GM19395 (cell line): ENCODE measurements at regions not wholly inside any gene's neighbourhood (a gene's known extent, or its start where the extent isn't known, plus 50 kb on each side); places are given as distances from the start of the nearest gene placed in this dataset.

Experiments
- ATAC-seq: cut with Tn5 transposase; IDR thresholded peaks from one replicate; pipeline ENCODE4 v1.9.1; 2021; ENCODE audit warnings: mild to moderate bottlenecking, moderate library complexity; ENCODE audit not compliant: unreplicated experiment

DNA sequence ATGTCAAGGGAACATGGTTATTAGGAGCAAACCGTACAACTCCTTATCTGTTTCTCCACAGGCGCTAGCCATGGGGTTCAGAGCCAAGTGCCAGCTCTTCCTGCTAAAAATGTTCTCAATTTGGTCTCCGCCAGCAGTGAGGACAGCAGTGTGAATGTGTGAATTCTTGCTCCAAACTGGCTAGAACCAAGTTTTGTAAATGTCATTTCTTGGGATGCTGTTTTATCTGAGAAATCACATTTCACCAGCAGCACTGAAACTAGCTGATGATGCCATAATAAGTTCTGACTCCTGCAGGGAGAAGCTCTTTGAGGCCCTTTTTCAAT, 140.6 kb upstream of the LGALSL start:
- ATAC-seq: no peak

DNA sequence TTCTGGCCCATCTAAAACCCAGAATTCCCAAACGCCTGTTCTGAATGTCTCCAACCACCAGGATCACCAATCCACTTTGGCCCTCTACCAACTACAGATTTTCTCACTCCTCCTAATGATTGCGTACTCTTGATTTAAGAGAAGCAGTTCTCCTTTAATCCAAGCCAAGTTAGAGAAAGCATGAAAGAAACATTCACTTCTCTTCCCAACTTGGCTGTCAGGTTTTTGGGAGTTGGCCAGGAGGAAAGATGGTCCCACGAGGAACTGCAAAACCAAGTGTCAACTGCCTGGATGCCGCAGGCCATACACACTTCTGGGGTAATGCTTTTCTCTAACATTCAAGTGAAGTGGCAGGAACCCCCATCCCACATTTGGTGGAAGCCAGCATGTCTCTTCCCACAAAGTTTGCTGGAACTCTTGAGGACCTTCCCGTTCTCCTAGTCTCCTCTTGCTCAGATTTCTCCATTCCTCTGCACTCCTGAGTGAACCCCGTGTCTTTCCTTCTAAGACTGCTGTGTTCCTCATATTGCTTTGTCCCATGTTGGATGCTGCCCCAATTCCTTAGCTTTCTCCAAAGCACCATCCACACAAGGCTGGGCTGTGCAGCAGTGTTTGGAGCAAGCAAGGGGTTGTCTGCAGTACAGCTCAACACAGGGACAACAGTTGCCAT, 138.5 kb upstream of the LGALSL start:
- ATAC-seq: no peak

DNA sequence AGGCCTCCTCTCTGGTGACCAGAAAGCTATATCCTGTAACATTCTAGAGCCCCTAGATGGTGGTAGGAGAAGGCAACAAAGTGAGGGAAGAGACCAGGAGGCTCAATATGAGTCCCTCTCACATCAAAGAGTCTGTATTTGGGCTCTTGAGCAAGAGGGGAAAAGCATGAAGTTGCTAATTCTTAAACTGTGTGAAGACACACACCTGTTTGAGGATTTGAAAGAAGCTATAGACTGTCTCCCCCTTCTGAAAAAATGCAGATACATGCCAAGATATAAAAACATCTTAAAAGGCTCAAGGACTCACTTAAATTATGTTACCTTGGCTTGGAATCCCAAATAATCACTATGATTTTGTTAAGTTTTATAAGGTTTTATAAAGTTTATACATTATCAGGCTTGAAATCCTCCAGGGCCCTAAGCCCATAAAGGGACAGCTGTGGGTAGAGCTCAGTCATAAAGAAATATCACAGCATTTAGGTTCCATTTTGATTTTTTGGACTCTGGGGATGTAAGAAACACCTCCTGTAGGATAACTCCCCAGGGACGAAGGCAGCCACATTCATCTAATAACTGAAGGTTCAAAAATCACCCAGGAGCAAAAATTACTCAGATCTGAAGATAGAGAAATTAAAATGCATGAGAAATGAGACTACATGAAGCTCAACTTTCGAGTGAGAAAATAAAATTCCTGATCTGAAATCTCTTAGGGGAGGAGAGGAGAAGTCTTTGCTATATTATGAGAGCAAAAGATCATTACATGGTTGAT, 136.1 kb upstream of the LGALSL start:
- no peak for ATAC-seq

DNA sequence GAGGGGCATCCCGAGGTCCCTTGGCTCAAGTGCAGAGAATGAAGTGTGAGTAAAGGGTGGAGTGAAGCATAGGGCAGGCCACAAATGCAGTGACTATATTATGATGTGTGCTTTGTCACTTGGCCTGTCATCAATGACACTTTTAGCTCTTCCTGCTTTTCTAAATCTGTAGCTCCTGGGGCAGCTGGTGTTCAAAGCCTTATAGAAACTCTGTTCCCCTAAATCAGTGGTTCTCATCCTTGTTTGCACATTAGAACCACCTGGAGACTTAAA, 135.6 kb upstream of the LGALSL start:
- no peak for ATAC-seq

DNA sequence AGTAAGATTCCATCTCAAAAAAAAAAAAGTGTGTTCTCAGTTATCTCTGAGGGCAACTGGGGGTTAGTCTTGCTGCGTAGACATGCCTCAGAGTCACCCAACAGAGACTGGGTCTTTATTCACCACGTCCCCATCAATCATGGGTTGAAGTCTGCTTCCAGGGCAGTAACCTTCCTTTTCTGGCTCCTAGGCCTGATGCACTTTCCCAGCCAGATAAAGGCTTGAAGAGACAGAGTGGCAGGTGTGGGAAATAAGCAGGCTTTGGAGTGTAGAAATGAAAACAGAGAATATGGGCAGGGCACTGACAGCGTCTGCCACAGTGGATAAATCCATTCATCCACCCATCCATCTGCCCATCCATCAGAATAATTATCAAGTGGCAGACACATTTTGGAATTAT, 134.1 kb upstream of the LGALSL start:
- ATAC-seq: no peak

DNA sequence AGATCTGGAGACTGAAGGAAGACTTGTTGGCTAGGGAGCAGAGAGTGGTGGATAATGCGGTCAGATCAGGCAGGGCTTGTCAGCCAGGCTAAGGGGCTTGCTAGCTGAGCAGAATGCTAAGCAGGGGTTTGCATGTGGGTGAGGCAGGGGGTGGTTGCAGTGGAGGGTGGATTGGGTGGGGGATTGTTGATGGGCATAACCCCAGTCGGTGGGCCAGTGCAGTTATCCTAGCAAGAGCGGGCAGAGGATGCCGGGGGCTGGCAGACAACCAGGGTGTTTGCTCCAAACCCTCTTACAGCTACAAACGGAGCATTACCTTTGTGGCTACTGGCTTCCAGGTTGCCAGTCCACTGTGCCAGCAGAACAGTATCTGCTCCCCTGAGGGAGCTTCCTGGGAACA, 131.5 kb upstream of the LGALSL start:
- no peak for ATAC-seq

DNA sequence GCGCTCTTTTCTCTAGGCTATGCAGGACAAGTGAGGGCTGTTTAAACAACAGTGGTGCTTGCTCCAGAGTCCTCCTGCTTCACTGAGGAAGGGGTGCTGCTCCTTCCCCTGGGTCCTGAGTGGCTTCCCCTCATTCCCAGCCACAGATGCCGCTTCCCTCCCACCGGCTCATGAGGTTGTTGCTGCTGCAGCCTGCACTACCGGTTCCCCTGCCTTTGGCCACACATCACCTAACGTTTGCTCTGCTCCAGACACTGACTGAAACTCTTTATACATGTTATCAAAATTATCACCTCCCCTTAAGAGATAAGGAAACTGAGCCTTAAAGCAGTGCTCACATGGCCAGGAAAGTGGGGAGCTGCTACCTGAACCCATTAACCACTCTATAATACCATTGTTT, 130.8 kb upstream of the LGALSL start:
- ATAC-seq: no peak

DNA sequence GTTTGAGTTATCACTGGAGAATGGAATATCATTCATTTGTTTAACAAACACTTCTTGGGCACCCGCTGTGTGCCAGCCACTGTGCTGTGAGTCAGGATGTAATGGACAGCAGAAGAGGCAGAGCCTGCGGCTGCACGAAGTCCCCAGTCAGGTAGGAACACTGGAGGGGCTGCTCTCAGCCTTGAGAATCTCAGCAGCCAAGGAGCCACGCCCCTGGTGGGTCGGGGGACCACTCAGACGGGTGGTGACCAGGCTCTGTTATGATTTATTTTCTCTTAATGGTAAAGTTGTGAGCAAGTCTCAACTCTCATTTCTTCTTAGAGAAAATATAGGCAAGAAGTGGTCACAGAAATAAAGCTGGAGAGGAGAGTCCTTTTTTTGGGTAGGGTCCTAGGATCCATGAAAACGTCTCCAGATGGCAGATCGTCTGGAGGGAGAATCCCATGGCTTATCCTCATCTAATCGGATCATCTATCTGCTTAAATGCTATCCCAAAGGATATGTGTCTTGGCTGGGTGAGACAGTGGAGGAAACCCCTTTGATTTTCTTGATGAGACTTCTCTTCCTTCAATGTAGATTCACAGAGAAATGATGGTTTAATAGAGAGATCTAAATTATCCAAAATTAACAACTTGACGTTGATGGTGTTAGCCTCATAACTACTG, 129.1 kb upstream of the LGALSL start:
- no peak for ATAC-seq

DNA sequence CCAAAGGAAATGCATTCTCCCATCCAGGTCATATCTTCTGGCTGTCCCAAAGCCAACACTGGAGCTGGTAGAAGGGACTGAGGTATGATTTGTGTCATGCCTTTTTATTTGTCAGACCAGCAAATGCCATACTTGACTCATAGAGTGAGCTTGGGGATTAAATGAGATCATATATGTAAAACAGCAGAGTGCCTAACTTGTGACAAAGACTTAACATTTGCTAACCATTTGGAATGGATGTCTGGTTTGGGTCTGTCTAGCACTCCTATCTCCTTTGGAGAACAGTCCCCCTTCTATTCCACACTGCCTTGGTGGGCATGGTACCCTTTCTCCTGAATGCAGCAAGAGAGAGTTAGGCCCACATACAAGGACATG, 128.5 kb upstream of the LGALSL start:
- peak; percentile 5 for ATAC-seq

DNA sequence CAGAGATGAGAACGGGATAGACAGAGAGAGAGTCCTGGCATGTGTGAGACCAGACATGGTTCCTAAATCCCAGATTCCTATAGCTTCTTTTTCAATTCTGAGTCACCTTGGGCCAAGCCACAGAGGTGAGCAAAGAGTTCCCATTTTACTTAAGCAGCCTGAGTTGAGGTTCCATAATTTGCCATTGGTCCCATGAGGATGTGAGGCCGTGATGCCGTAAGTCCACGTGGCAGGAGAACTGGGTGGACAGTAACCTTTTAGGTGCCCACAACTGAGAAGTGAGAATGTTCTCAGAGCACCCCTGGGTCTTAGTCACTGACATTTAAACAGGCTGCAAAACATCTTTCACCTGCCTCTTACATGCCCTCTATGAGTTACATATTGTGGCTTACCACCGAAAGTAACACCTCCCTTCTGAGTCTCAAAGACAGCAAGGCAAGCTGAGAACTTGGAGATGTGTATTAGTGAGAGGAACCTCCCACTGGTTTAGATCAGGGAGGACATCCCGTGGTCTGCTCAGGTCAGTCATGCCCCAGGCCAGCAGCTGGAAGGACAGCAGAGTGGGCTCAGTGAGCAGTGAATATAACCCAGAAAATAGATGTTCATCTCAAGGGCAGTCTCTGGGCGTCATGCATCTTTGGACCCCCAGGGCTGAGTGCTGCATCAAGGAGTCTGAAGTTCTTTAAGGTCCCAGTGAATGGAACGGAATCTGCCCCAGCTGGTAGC, 127.9 kb upstream of the LGALSL start:
- ATAC-seq: peak; percentile 94

DNA sequence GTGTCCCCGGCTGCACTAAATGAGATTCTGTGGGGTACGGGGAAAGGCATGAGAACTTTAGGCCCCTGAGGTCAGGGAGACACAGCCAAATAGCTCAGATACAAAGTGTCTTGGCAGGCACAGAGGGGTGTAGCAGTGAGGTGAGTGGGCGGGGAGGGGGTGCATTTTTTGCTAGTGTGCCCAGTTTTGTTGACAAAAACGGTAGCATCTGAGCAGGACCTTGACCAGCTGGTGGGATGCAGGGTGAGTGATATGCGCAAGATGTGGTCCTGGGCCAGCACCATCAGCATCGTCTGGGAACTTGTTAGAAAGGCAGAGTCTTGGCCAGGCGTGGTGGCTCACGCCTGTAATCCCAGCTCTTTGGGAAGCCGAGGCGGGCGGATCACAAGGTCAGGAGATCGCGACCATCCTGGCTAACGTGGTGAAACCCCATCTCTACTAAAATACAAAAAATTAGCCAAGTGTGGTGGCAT, 127.3 kb upstream of the LGALSL start:
- no peak for ATAC-seq

DNA sequence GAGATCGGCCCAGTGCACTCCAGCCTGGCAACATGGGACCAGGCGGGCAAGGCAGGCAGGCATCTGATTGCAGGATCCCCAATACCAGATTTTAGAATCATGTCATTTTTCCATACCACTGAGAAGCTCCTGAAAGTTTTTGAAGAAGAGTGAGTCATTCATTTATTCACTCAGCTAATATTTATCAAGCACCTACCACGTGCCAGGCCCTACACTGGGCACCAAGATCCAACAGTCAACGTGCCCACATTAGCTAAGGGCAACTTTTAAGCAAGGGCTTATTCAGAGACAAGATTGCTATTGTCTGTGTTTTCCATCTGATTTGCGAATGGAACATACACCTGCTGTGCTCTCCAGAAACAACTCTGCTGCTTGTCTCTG, 126.8 kb upstream of the LGALSL start:
- ATAC-seq: no peak

DNA sequence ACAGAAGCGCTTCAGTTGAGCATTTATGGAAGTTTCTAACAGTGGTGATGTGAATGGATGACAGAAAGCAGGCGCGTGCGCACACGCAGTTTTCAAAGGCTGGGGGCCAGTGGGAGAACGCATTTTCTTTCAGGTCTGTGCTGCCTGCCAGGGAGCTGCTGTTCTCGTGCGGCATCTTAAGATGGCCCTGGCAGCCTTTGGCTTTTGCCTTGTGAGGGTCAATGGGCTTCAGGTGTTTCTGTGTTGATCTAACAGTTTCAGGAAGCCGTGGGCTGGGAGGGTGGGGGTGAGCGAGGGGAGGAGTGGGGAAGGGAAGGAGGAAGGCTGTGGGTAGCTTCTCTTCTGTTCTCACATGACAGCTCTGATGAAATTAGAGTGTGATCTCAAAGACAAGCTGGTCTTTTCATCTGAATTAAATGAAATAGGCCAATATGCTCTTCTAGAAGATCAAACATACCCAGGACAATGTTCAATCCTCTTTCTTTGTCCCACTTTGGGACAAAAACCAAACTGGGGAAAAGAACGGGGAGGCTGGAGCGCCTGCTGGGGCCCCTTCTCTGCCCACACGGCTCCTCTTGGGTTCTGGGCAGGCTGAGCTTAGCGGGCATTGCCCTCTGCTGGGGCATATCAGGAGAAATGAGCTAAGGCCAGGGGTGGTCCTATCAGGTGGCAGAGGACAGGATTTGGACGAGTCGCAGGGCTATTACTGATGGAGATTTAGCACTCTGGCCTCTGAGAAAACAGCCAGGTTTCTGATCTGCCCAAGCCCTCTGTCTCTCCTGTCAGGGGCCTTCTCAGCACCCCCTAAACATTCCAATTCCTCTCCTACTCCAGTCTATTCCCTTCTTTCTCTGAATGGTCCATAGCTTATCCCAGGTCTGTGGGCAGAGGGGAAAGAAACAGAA, 126.2 kb upstream of the LGALSL start:
- no peak for ATAC-seq

DNA sequence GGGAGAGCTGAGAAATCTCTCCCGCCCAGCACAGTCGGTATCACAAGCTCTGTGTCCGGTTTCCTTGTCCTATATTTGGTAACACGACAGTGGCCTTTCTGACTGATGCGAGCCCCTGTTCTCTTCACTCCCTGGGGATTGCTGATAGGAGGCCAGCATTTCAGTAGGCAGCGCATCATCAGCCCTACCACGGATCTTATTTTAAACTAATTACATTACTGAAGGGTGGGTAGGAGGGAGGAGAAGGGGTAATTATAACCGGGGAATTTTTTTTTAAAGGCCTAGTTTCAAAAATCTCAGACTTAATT, 125.6 kb upstream of the LGALSL start:
- ATAC-seq: no peak

DNA sequence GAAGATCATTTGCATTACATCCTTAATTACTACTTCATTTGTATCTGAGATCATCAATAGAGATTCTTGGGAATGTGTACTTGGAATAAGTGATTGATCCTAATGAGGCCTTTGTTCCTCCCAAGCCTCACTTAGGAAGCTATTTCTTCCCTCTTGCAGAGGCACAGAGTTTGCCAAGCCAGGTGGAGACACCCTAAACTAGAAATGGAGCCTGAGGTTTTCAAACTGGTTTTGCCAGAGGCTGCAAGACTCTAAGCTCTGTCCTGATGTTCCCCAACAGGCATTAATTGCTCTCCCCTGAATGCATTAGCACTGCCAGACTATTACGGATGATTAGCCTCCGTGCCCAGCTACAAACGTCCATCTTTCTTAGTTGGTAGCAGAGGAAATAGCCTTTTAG, 125.2 kb upstream of the LGALSL start:
- no peak for ATAC-seq

DNA sequence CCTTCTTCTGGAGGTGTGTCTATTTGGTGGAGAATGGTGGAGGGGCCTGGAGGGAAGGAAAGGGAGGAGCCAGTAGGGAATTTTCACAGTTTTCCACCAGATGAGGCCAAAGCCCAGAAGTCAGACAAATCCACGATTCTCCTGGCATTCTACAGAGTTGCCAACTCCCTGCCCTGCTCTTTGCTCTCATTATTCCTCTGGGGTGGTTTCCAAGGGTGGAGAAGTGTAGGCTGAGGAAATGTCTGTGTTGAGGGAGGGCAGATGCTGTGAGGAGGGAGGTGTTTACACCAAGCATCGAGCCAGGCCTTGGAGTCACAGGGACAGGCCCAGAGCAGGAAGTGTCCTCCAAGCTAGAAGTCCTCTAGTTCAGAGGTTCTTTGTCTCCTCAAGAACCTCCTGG, 124.1 kb upstream of the LGALSL start:
- ATAC-seq: no peak

DNA sequence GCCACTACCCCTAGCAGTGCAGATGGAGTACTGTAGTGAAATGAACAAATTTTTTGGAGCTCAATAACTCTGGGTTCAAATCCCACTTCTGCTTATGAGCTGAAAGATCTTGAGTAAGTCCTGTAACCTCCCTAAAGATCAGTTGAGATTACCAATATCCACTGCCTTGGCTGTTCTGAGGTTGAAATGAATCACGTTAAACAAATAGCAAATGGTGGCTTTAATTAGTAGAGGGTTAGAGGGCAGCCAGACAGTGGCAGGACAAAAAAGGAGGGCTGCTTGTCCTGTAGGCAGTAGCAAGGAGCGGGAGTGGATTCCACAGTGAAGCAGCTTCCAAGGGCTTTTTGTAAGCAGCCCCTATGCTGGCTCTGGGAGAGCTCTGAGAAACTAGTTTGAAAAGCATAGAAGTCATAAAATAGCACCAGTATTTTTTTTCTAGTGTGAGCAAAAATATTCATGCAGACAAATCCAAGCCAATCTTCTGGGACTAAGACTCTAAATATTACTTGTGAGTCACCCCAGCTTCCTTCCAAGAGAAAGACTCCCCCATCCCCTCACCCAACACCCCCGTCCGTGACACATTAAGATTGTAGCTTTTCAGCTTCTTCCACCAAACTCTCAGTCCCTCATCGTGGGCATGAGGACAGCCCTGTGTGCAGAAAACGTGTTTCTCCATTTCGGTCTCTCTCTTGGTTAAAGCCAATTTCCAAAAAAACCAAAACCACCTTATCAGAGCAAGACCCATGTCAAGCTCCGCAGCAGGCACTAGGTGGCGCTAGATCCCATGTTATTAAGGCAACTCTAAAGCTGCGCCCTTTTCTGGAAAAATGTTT, 123.5 kb upstream of the LGALSL start:
- no peak for ATAC-seq

DNA sequence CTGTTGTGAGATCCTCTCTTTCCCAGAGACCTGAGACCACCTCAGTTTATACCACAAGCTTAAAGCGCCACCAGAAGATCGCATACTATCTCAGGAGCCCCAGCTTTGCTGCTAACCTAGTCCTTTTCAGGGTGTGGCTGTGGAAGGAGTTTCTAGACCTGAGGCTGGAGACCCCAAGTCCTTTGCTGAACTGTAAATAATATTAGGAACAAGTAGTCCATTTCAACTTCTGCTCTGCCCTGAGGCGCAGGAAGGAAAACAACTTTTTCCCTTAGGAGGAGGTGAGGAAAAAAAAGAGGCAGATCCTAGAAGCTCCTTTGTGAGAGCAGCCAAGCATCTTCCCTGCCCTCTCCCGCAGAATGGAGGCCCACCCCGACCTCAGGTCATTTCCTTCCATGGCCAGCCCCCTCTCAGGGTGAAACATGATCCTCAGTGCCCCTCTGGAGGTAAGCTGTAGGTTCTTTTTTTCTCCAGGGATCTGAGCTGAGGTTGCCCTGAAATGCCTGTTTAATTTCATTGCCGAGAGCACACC, 122.8 kb upstream of the LGALSL start:
- no peak for ATAC-seq

DNA sequence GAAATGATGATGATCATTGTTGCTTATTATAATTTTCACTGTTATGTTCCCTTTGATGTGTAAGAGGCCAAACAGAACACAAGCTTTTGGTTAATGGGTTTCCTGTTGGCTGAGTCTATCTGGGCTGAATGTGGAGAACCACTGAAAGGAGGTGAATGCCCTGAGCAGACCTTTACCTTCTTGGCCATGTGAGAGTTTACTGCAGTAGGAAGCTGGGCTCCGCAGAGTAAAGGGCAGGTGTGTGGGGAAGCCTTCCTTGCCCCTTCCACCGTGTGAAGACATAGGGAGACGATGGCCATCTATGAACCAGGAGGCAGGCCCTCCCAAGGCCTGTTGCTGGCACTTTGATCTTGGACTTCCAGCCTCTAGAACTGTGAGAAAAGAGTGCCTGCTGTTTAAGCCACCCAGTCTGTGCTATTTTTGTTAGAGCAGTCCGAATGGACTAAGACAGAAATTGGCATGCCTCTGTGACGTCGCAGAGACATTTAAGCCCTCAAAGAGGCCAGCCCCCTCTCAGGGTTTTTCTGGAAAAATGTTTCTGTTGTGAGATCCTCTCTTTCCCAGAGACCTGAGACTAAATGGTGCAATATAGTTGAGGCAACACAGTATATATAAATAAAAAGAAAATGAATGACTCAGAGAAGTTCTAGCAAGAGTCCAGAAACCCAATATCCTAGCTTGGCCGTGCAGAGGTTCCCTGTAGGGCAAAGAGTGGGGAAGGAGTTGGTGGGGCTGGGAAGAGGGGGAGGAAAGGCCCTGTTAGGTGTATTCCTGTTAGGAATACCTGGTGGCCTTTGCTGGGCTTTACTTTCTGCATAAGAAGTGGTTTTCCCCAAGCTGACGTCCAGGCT, 121.9 kb upstream of the LGALSL start:
- ATAC-seq: no peak
